ENCODE measurements at regions not wholly inside any gene's neighbourhood (a gene's known extent, or its start where the extent isn't known, plus 50 kb on each side); places are given as distances from the start of the nearest gene placed in this dataset.
A peak's percentile ranks its signal among the peaks of the same experiment; 100 is the strongest.

- Mint-ChIP-seq H3K36me3 (no peaks in the 10 kb centered on the region), H3K4me1 (no peaks in the 10 kb centered on the region)
These were observed 82.0 kb upstream of the CTNNBL1 start for GRCh38 chr20:37611852-37612251.

DNA sequence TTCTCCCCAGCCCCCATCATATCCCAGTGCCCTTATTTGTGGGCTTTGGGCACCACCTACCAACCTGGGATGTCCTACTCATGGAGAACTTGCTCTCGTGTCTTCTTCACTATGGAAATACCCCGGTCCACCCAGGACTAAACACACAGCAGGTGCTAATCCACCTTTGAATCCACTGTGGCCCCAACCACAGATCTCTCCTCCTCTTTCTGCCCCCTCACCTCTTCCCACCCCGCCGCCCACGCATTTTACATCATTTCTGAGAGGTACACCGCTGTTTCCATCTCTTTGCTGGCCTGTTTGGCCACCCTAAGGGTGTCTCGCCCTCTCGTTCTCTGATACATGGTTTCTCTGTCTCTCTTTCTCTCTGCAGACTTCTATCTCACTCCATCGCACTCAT lies 82.5 kb upstream of the CTNNBL1 start:
- Mint-ChIP-seq H3K27ac (no peak overlapping the region), H3K4me3 (no peak overlapping the region), H3K4me1 (no peaks in the 10 kb centered on the region), H3K9me3 (no peaks in the 10 kb centered on the region), H3K36me3 (no peaks in the 10 kb centered on the region), H3K27me3 (peaks cover 44% of the 10 kb centered on the region)
- ATAC-seq, result no peak

More at GRCh38 chr20:37611852-37612251, 82.0 kb upstream of the CTNNBL1 start:
- Mint-ChIP-seq H3K9me3 (no peaks in the 10 kb centered on the region), H3K4me3 (no peak overlapping the region), H3K27me3 (peaks cover 49% of the 10 kb centered on the region), H3K27ac (no peak overlapping the region)
- ATAC-seq, result no peak

DNA sequence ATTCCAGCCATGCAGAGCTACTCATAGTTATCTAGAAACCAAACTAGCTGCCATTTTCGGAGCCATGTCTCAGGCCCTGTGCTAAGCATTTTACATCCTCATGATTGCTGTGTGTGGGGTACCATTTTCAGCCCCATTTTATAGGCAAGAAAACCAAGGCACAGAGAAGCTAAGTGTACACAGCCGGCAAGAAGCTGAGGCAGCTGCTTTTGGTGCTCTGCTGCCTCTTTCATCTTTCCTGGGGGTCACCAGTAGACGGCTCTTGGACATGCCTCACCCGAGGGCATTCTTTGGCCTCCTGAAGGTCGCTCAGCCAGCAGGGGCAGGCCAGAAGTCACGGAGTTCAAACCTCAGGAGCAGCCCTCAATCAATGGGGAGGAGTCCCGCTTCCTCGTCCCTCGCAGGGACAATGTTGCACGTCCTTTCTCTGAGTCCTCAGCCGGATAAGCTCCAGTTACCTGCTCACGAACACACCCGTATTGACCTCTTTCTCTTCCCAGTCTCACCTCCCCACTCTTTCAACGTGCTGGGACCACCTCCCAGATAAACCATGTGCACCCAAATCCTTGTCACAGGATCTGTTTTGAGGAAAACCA lies 82.6 kb upstream of the BLCAP start:
- Mint-ChIP-seq H3K4me3 (no peak overlapping the region), H3K27ac (no peak overlapping the region), H3K27me3 (peaks cover 38% of the 10 kb centered on the region), H3K9me3 (no peaks in the 10 kb centered on the region), H3K36me3 (no peaks in the 10 kb centered on the region), H3K4me1 (no peaks in the 10 kb centered on the region)
- ATAC-seq, result no peak

DNA sequence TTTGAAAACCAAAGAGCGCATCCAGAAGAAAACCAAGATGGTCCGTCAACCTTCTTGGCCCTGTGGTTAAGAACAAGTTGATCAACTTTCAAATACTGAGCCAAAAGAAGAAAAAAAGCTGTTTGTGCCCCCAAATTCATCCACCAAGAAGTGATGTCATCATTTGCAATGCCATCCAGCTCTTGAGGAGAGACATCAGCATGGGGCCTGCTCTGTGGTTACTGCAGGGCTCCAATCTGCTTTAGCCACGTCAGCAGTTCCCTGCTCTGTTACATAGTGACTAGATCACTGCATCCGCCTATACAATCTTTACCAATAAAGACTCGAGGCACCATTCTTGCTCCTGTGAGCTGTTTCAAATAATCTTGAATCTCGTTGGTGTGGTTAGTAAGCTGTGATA lies 75.0 kb upstream of the BLCAP start:
- H3K27ac Mint-ChIP-seq, result no peak overlapping the region
- H3K9me3 Mint-ChIP-seq, result no peaks in the 10 kb centered on the region
- no peaks in the 10 kb centered on the region for H3K36me3 Mint-ChIP-seq
- no peak overlapping the region for H3K4me3 Mint-ChIP-seq
- no peak for ATAC-seq
- no peaks in the 10 kb centered on the region for H3K4me1 Mint-ChIP-seq
- H3K27me3 Mint-ChIP-seq, result peaks cover 50% of the 10 kb centered on the region

DNA sequence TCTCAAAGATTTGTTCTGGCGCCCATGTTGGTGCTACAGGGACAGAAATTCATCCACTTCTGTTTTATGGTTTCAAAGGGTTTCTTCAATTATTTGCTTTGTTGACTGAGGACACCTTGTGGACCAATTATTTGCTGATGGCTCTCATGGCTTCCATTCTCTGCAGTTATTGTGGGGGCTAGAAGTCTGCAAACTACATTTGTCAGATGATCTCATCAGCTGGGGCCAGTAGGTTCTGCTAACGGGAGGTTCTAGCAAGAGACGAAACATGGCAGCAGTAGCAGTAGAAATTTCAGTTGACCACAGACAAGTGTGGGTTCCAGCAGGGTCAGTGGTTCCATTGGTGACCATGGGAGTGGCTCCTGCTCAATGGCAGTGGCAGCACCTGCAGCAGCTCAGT lies 72.8 kb upstream of the BLCAP start:
- no peak overlapping the region for H3K27ac Mint-ChIP-seq
- no peak for ATAC-seq
- peaks cover 69% of the 10 kb centered on the region for H3K27me3 Mint-ChIP-seq
- no peaks in the 10 kb centered on the region for H3K4me1 Mint-ChIP-seq
- H3K36me3 Mint-ChIP-seq, result no peaks in the 10 kb centered on the region
- H3K4me3 Mint-ChIP-seq, result no peak overlapping the region
- H3K9me3 Mint-ChIP-seq, result no peaks in the 10 kb centered on the region

- no peaks in the 10 kb centered on the region for H3K9me3 Mint-ChIP-seq
- H3K27ac Mint-ChIP-seq, result no peak overlapping the region
- no peak for ATAC-seq
- no peak overlapping the region for H3K4me3 Mint-ChIP-seq
- H3K4me1 Mint-ChIP-seq, result no peaks in the 10 kb centered on the region
- H3K36me3 Mint-ChIP-seq, result no peaks in the 10 kb centered on the region
- peaks cover 62% of the 10 kb centered on the region for H3K27me3 Mint-ChIP-seq
These were observed 71.1 kb upstream of the BLCAP start for GRCh38 chr20:37598575-37599342.

DNA sequence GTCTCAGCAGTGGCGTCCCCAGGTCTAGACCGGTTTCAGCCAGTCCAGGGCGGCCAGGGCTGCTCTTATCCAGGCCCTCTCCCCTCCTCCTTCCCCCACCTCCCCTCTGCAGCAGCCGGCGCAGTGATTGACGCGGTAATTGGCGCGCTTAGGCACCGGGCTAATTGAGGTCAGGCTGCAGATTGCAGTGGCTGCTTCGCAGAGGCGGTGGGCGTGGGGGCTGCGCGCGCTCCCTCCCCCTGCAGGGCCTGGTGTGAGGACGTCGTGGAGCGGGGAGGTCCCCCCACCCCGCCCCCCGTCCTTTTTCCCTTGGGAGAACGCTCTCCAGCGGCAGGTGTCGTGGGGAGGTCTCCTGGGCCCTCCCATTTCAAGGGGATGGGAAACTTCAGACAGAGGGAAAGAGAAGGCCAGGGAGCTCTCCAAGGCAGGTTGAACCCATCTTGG lies 70.4 kb upstream of the BLCAP start:
- Mint-ChIP-seq H3K4me1 (no peaks in the 10 kb centered on the region), H3K9me3 (no peaks in the 10 kb centered on the region), H3K27ac (no peak overlapping the region), H3K4me3 (no peak overlapping the region), H3K27me3 (peaks cover 64% of the 10 kb centered on the region), H3K36me3 (no peaks in the 10 kb centered on the region)
- ATAC-seq, result no peak

GRCh38 chr20:37596890-37597536 lies 69.3 kb upstream of the BLCAP start:
- Mint-ChIP-seq H3K27me3 (peaks cover 74% of the 10 kb centered on the region), H3K4me1 (no peaks in the 10 kb centered on the region), H3K27ac (no peak overlapping the region), H3K4me3 (no peak overlapping the region), H3K9me3 (no peaks in the 10 kb centered on the region), H3K36me3 (no peaks in the 10 kb centered on the region)
- ATAC-seq, result peak; percentile 58

DNA sequence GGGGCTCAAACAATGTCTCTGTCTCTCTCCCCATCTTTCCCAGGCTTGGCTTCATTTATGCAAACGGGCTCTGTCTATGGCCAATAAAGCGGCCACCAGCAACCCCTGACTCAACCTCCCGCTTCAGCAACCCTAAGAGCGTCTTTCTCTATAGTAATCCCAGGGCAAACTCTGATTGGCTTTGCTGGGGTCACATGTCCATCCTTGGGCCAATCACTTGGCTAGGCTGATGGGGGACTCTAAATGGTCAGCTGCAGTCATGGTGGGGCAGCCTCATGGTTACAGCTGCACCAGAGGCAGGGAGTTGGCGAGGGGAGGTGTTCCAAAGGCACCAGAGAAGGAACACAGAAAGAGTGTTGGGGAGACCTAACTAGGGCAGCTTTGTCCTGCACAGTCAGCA lies 68.5 kb upstream of the BLCAP start:
- Mint-ChIP-seq H3K9me3 (no peaks in the 10 kb centered on the region), H3K4me3 (no peak overlapping the region), H3K27ac (no peak overlapping the region), H3K36me3 (no peaks in the 10 kb centered on the region), H3K27me3 (peaks cover 81% of the 10 kb centered on the region), H3K4me1 (no peaks in the 10 kb centered on the region)
- ATAC-seq, result no peak

DNA sequence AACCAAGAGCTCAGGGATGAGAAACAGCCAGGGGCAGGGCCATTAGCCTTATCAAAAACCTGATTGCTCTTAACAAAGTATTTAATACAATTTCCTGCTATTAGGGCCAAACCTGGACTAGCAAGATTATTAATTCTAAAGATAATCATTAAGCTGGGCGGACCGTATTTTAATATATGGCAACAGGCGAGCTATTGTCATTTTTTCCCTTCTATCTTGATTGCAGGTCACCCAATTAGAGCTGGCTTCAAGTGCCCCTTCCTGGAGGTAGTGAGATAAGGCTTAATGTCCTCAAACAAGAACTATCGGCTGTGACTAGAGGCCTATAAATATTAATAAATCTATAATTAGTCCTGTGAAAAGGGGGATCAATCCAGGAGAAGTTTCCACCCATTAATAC lies 66.0 kb upstream of the BLCAP start:
- H3K4me3 Mint-ChIP-seq, result no peak overlapping the region
- no peaks in the 10 kb centered on the region for H3K9me3 Mint-ChIP-seq
- no peak overlapping the region for H3K27ac Mint-ChIP-seq
- no peak for ATAC-seq
- H3K4me1 Mint-ChIP-seq, result no peaks in the 10 kb centered on the region
- no peaks in the 10 kb centered on the region for H3K36me3 Mint-ChIP-seq
- H3K27me3 Mint-ChIP-seq, result peaks cover 82% of the 10 kb centered on the region

DNA sequence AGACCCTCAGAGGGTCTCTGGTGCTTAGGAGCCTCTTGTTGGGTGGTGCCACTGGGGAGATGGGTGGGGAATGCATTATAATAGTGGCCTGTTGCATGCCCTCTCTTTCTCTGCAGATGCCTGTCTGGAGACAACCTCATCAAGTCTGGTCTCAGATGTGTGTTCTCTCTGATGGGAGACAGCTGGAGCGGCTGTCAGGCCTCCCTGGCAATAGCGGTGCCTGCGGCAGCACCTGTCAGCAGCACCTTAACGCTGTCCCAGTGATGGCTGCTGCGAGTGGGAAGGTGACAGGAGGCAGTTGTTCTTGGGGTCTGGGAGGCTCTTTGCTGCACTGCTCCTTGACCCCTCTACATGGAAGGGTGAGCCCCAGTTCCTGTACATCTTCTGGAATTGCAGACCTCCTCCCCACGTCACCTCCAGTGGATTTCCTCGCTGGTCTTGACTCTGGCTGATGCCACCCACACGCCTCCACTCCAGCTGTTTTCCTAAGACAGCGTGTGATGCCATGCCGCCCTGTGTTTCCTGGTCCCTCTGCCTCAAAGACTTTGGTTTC lies 63.3 kb upstream of the BLCAP start:
- H3K27me3 Mint-ChIP-seq, result peaks cover 78% of the 10 kb centered on the region
- peaks cover 10% of the 10 kb centered on the region for H3K9me3 Mint-ChIP-seq
- no peak for ATAC-seq
- peaks cover under 1% of the 10 kb centered on the region for H3K36me3 Mint-ChIP-seq
- H3K4me3 Mint-ChIP-seq, result no peak overlapping the region
- H3K27ac Mint-ChIP-seq, result no peak overlapping the region
- H3K4me1 Mint-ChIP-seq, result no peaks in the 10 kb centered on the region

DNA sequence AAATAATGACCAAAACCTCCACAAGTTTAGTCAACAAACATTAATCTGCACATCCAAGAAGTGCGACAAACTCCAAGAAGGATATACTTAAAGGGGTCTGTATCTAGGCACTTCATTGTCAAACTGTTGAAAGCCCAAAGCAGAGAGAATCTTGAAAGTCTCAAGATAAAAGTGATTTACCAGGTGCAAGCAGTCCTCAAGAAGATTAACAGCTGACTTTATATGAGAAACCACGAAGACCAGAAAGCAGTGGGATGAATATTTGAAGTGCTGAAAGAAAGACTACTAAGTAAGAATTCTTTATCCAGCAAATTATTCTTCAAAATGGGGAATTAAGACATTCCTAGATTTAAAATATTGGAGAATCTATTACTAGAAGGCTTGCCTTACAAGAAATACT lies 58.4 kb upstream of the BLCAP start:
- no peak for ATAC-seq
- H3K27me3 Mint-ChIP-seq, result peaks cover 88% of the 10 kb centered on the region
- no peak overlapping the region for H3K27ac Mint-ChIP-seq
- no peaks in the 10 kb centered on the region for H3K4me1 Mint-ChIP-seq
- peaks cover 5% of the 10 kb centered on the region for H3K36me3 Mint-ChIP-seq
- H3K9me3 Mint-ChIP-seq, result peaks cover 14% of the 10 kb centered on the region
- H3K4me3 Mint-ChIP-seq, result no peak overlapping the region

DNA sequence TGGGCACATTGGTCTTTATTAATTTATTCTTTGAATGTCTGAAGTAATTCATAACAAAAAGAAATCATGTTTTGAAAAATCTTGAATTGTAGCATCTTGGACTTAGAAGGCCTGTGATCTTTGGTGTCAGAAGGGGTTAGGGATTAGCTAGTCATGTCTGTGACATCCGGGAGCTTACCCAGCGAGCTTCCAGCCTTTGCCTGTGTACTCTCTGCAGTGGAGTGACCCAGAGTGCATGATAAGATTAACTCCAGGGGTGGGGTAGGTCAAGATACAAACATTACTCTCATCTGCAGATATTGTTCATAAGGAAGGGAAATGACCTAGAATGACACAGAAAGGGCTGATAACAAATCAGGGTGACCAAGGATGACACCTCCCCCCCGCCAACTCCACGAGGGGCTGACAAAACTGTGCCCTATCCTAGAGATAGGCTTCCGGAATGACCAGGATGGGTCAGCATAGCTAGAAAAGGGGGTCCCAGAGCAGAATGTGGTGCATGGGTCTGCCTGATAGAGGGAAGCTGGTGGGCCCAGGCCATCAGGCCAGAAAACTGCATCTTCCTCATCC lies 56.6 kb upstream of the BLCAP start:
- Mint-ChIP-seq H3K4me3 (no peak overlapping the region), H3K27me3 (peaks cover 75% of the 10 kb centered on the region), H3K36me3 (peaks cover 5% of the 10 kb centered on the region)

DNA sequence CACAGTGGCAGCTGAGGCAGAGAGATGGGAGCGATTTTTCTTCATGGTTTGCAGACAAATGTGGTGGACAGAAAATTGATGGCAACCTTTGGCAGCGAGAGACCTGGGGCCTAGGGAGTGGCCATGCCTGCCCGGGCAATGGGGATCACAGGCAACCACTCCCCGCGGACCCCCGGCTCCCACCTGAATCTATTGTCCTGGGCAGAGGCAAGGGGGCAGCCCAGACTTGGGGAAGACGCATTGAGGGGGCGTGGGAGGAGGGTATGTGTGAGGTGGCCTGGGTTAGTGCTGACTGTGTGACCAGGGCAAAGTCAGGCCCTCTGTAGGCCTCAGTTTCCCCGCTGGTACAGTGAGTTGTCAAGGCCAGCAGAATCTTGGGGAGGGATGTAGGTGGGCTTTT lies 53.6 kb upstream of the BLCAP start:
- Mint-ChIP-seq H3K27me3 (peaks cover 55% of the 10 kb centered on the region), H3K27ac (no peak overlapping the region), H3K4me3 (no peak overlapping the region), H3K4me1 (peaks cover 12% of the 10 kb centered on the region), H3K36me3 (peaks cover 5% of the 10 kb centered on the region), H3K9me3 (peaks cover 6% of the 10 kb centered on the region)
- ATAC-seq, result no peak

More for the DNA sequence above, 56.6 kb upstream of the BLCAP start:
- no peaks in the 10 kb centered on the region for H3K4me1 Mint-ChIP-seq
- ATAC-seq, result no peak
- no peak overlapping the region for H3K27ac Mint-ChIP-seq
- peaks cover 14% of the 10 kb centered on the region for H3K9me3 Mint-ChIP-seq

- Mint-ChIP-seq H3K27ac (no peak overlapping the region), H3K27me3 (peaks cover 43% of the 10 kb centered on the region), H3K4me3 (no peak overlapping the region), H3K4me1 (peaks cover 19% of the 10 kb centered on the region), H3K36me3 (no peaks in the 10 kb centered on the region), H3K9me3 (no peaks in the 10 kb centered on the region)
- ATAC-seq, result no peak
These were observed 52.4 kb upstream of the BLCAP start for GRCh38 chr20:37580069-37580468.
